Esophagus squamous epithelium (tissue), 4 donors: ENCODE measurements at regions not wholly inside any gene's neighbourhood (a gene's known extent, or its start where the extent isn't known, plus 50 kb on each side); places are given as distances from the start of the nearest gene placed in this dataset.

ENCODE experiments used
- POLR2A ChIP-seq, 4 donors: fragments of 450-650 bp; IDR thresholded peaks; one replicate each; pipeline ENCODE4 v1.6.1; 2017; ENCODE audit warnings: antibody characterized with exemption in 4 of 4, mild to moderate bottlenecking in 4 of 4, moderate library complexity in 3 of 4
- TF ChIP-seq, protein P1 (sequence below), 6 experiments: fragments of 450-650 bp in 4 of 6; fragments of 200-600 bp in 2 of 6; sonication (generic) in 2 of 6; IDR thresholded peaks; one replicate each; pipeline ENCODE4 v1.5.1; 2016 to 2019; ENCODE audit warnings: antibody characterized with exemption in 6 of 6, mild to moderate bottlenecking in 4 of 6, moderate library complexity in 4 of 6

GRCh38 chr10:2754943-2755342 lies 312.4 kb upstream of the PFKP start:
- TF ChIP-seq, protein P1, sequence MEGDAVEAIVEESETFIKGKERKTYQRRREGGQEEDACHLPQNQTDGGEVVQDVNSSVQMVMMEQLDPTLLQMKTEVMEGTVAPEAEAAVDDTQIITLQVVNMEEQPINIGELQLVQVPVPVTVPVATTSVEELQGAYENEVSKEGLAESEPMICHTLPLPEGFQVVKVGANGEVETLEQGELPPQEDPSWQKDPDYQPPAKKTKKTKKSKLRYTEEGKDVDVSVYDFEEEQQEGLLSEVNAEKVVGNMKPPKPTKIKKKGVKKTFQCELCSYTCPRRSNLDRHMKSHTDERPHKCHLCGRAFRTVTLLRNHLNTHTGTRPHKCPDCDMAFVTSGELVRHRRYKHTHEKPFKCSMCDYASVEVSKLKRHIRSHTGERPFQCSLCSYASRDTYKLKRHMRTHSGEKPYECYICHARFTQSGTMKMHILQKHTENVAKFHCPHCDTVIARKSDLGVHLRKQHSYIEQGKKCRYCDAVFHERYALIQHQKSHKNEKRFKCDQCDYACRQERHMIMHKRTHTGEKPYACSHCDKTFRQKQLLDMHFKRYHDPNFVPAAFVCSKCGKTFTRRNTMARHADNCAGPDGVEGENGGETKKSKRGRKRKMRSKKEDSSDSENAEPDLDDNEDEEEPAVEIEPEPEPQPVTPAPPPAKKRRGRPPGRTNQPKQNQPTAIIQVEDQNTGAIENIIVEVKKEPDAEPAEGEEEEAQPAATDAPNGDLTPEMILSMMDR (IDR thresholded peaks at IDR 0.05), result no peak
- no peak for TF ChIP-seq POLR2A (IDR thresholded peaks at IDR 0.05)
